Forelimb muscle (tissue), 1 donor: ENCODE measurements at regions not wholly inside any gene's neighbourhood (a gene's known extent, or its start where the extent isn't known, plus 50 kb on each side); places are given as distances from the start of the nearest gene placed in this dataset.
"Not testable (repeated sequence)": the region's sequence is repeated elsewhere in the genome, so short reads cannot be mapped to it uniquely, and the experiment has no call there.

ENCODE experiments used
- DNase-seq: peaks from one replicate; pipeline ENCODE4 v3.0.0-alpha.2; 2013; ENCODE audit warnings: low read depth

- not testable (repeated sequence) for DNase-seq
Observed at GRCh38 chr3:137595415-137595814, 168.7 kb upstream of the SOX14 start.

GRCh38 chr3:137610723-137611122, 153.4 kb upstream of the SOX14 start:
- no peak for DNase-seq

- no peak for DNase-seq
Observed at GRCh38 chr3:137612291-137612690, 151.8 kb upstream of the SOX14 start.

GRCh38 chr3:137615659-137616418, 148.3 kb upstream of the SOX14 start:
- no peak for DNase-seq

GRCh38 chr3:137641879-137642704, 122.0 kb upstream of the SOX14 start:
- DNase-seq = no peak

GRCh38 chr3:137642831-137643230, 121.3 kb upstream of the SOX14 start:
- no peak for DNase-seq

GRCh38 chr3:137647179-137647578, 116.9 kb upstream of the SOX14 start:
- no peak for DNase-seq

- no peak for DNase-seq
Observed at GRCh38 chr3:137669519-137670060, 94.5 kb upstream of the SOX14 start.

- no peak for DNase-seq
Observed at GRCh38 chr3:137687181-137687879, 76.8 kb upstream of the SOX14 start.

GRCh38 chr3:137692803-137693431, 71.2 kb upstream of the SOX14 start:
- no peak for DNase-seq

GRCh38 chr3:137693791-137694190, 70.3 kb upstream of the SOX14 start:
- DNase-seq = no peak

GRCh38 chr3:137694836-137695235, 69.3 kb upstream of the SOX14 start:
- no peak for DNase-seq

GRCh38 chr3:137695351-137695750, 68.8 kb upstream of the SOX14 start:
- DNase-seq = no peak

- no peak for DNase-seq
Observed at GRCh38 chr3:137709011-137709601, 55.0 kb upstream of the SOX14 start.

- DNase-seq = not testable (repeated sequence)
Observed at GRCh38 chr3:137713965-137714364, 50.1 kb upstream of the SOX14 start.
